Suprapubic skin (tissue), 4 donors: ENCODE measurements at regions not wholly inside any gene's neighbourhood (a gene's known extent, or its start where the extent isn't known, plus 50 kb on each side); places are given as distances from the start of the nearest gene placed in this dataset.
"Not testable (repeated sequence)": the region's sequence is repeated elsewhere in the genome, so short reads cannot be mapped to it uniquely, and the experiment has no call there.

Experiments
- DNase-seq, 2 donors: peaks; one replicate each; pipeline ENCODE4 v3.0.0-alpha.2; 2019; ENCODE audit warnings: low spot score in 2 of 2
- H3K27ac ChIP-seq: fragments of 200-600 bp; sonication (generic); one replicate; pipeline ENCODE4 v1.5.1; 2019
- H3K27me3 ChIP-seq: fragments of 200-600 bp; sonication (generic); one replicate; pipeline ENCODE4 v1.5.1; 2019
- H3K36me3 ChIP-seq: fragments of 200-600 bp; sonication (generic); one replicate; pipeline ENCODE4 v1.5.1; 2019
- H3K4me1 ChIP-seq: fragments of 200-600 bp; sonication (generic); one replicate; pipeline ENCODE4 v1.5.1; 2019
- H3K4me3 ChIP-seq: fragments of 200-600 bp; sonication (generic); one replicate; pipeline ENCODE4 v1.5.1; 2019; ENCODE audit warnings: mild to moderate bottlenecking
- H3K9me3 ChIP-seq: fragments of 200-600 bp; sonication (generic); one replicate; pipeline ENCODE4 v1.5.1; 2019
- EP300 ChIP-seq: sonication (generic); formaldehyde crosslinking; IDR thresholded peaks from one replicate; pipeline ENCODE4 v1.6.1; 2017; ENCODE audit warnings: antibody characterized with exemption
- POLR2A ChIP-seq, 2 donors: fragments of 450-650 bp; IDR thresholded peaks; one replicate each; pipeline ENCODE4 v1.6.1; 2017; ENCODE audit warnings: antibody characterized with exemption in 2 of 2, mild to moderate bottlenecking in 2 of 2, moderate library complexity in 2 of 2
- POLR2AphosphoS5 ChIP-seq, 3 donors: sonication (generic); formaldehyde crosslinking; IDR thresholded peaks; one replicate each; pipeline ENCODE4 v1.6.1; 2017; ENCODE audit warnings: antibody characterized with exemption in 3 of 3
- WGBS: methylation state at CpG from one replicate; pipeline ENCODE4 v1.1.5; 2018; 5-methylcytosine and 5-hydroxymethylcytosine counted together
- TF ChIP-seq, protein P1 (sequence below), 2 donors: fragments of 200-600 bp in 1 of 2; fragments of 450-650 bp in 1 of 2; sonication (generic) in 1 of 2; IDR thresholded peaks; one replicate each; pipeline ENCODE4 v1.5.1; 2016 to 2019; ENCODE audit warnings: antibody characterized with exemption in 2 of 2, mild to moderate bottlenecking in 1 of 2, moderate library complexity in 1 of 2

DNA sequence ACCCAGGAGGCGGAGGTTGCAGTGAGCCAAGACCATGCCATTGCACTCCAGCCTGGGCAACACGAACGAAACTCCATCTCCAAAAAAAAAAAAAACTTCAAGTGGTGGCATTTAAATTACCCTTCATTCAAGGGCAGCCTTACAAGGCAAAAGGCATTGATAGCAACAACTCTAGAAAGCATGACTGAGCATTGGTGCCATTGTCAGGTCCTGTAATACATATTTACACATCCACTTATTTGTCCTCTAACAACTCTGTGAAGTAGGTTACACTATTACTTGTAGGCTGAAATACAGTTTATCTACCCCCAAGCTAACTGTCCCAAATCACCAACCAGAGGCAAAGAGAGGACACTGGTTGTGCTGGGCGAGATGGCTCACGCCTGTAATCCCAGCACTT lies 52.7 kb upstream of the LARP1 start:
- H3K4me3 ChIP-seq, result no peak overlapping the region
- no peak for TF ChIP-seq POLR2A (IDR thresholded peaks at IDR 0.05)
- TF ChIP-seq POLR2AphosphoS5 (IDR thresholded peaks at IDR 0.05), result no peak
- TF ChIP-seq, protein P1, sequence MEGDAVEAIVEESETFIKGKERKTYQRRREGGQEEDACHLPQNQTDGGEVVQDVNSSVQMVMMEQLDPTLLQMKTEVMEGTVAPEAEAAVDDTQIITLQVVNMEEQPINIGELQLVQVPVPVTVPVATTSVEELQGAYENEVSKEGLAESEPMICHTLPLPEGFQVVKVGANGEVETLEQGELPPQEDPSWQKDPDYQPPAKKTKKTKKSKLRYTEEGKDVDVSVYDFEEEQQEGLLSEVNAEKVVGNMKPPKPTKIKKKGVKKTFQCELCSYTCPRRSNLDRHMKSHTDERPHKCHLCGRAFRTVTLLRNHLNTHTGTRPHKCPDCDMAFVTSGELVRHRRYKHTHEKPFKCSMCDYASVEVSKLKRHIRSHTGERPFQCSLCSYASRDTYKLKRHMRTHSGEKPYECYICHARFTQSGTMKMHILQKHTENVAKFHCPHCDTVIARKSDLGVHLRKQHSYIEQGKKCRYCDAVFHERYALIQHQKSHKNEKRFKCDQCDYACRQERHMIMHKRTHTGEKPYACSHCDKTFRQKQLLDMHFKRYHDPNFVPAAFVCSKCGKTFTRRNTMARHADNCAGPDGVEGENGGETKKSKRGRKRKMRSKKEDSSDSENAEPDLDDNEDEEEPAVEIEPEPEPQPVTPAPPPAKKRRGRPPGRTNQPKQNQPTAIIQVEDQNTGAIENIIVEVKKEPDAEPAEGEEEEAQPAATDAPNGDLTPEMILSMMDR (IDR thresholded peaks at IDR 0.05), result no peak
- TF ChIP-seq EP300, result no peak
- no peaks in the 10 kb centered on the region for H3K9me3 ChIP-seq
- no peaks in the 10 kb centered on the region for H3K4me1 ChIP-seq
- no peaks in the 10 kb centered on the region for H3K36me3 ChIP-seq
- whole genome bisulfite sequencing, result 97% methylated on average over 5 of the region's 5 CpGs
- no peak for DNase-seq
- no peaks in the 10 kb centered on the region for H3K27me3 ChIP-seq
- H3K27ac ChIP-seq, result no peak overlapping the region

- 82% methylated on average over 4 of the region's 4 CpGs for WGBS
Observed at GRCh38 chr5:154701725-154702124, 53.5 kb upstream of the LARP1 start.

GRCh38 chr5:154701181-154701580 lies 54.0 kb upstream of the LARP1 start:
- WGBS, result 37% methylated on average over 3 of the region's 3 CpGs
- TF ChIP-seq POLR2A (IDR thresholded peaks at IDR 0.05) (no peak), EP300 (no peak), POLR2AphosphoS5 (IDR thresholded peaks at IDR 0.05) (no peak)
- TF ChIP-seq, protein P1 (IDR thresholded peaks at IDR 0.05), result no peak
- Histone ChIP-seq H3K4me3 (no peak overlapping the region), H3K27me3 (no peaks in the 10 kb centered on the region), H3K27ac (no peak overlapping the region), H3K4me1 (no peaks in the 10 kb centered on the region), H3K36me3 (no peaks in the 10 kb centered on the region), H3K9me3 (no peaks in the 10 kb centered on the region)
- no peak for DNase-seq

More at GRCh38 chr5:154701725-154702124, 53.5 kb upstream of the LARP1 start:
- not testable (repeated sequence) for H3K36me3 ChIP-seq, H3K27ac ChIP-seq, H3K9me3 ChIP-seq, H3K4me1 ChIP-seq, H3K27me3 ChIP-seq, DNase-seq, H3K4me3 ChIP-seq

- DNase-seq, H3K36me3 ChIP-seq, H3K27me3 ChIP-seq, H3K9me3 ChIP-seq, H3K4me3 ChIP-seq, H3K27ac ChIP-seq, H3K4me1 ChIP-seq: not testable (repeated sequence)
- WGBS, result 93% methylated on average over 10 of the region's 10 CpGs
Observed at GRCh38 chr5:154700289-154700928, 54.8 kb upstream of the LARP1 start.

DNA sequence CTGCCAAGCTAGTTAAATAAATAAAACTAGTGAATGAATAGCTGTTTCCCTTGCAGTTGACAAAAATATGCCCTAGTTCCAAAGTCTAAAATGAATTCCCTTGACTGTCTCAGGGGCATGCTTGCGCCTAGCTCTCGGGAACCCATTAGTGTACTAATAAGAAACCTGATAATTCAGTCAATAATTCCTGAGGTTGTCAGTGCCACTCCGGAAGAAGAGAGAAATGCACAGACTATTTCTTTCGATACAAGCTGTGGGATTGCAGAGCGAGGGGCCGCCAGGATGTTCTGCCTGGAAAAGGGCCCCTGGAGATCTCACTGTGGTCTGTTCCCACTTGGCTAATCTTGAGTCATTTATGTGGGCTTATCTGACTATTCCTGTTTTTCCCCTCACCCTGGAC lies 56.4 kb upstream of the LARP1 start:
- DNase-seq, result no peak
- H3K27me3 ChIP-seq, result no peaks in the 10 kb centered on the region
- H3K9me3 ChIP-seq, result no peaks in the 10 kb centered on the region
- H3K27ac ChIP-seq, result no peak overlapping the region
- no peaks in the 10 kb centered on the region for H3K4me1 ChIP-seq
- H3K36me3 ChIP-seq, result no peaks in the 10 kb centered on the region
- H3K4me3 ChIP-seq, result no peak overlapping the region
- WGBS, result 92% methylated on average over 6 of the region's 6 CpGs
- no peak for TF ChIP-seq POLR2A (IDR thresholded peaks at IDR 0.05)
- TF ChIP-seq, protein P1 (IDR thresholded peaks at IDR 0.05), result no peak
- TF ChIP-seq POLR2AphosphoS5 (IDR thresholded peaks at IDR 0.05), result no peak
- TF ChIP-seq EP300, result no peak

- H3K9me3 ChIP-seq, result no peaks in the 10 kb centered on the region
- 62% methylated on average over 5 of the region's 5 CpGs for WGBS
- no peaks in the 10 kb centered on the region for H3K36me3 ChIP-seq
- peaks cover 3% of the 10 kb centered on the region for H3K4me1 ChIP-seq
- TF ChIP-seq, protein P1 (IDR thresholded peaks at IDR 0.05), result no peak
- TF ChIP-seq POLR2A (IDR thresholded peaks at IDR 0.05), result no peak
- TF ChIP-seq POLR2AphosphoS5 (IDR thresholded peaks at IDR 0.05), result no peak
- no peak for TF ChIP-seq EP300
- DNase-seq, result no peak
- no peaks in the 10 kb centered on the region for H3K27me3 ChIP-seq
- no peak overlapping the region for H3K27ac ChIP-seq
- no peak overlapping the region for H3K4me3 ChIP-seq
Observed at GRCh38 chr5:154697371-154697770, 57.8 kb upstream of the LARP1 start.
